CD8-positive, alpha-beta memory T cell (primary cell): ENCODE measurements at regions not wholly inside any gene's neighbourhood (a gene's known extent, or its start where the extent isn't known, plus 50 kb on each side); places are given as distances from the start of the nearest gene placed in this dataset.

Experiments used
- CTCF ChIA-PET: fragments of 350-600 bp; sonication (Branson Sonifier 250); formaldehyde crosslinking; loops from one replicate; lab custom pipeline; 2021; ENCODE audit warnings: antibody characterized with exemption; lab: Charles Lee
- POLR2A ChIA-PET: fragments of 350-600 bp; sonication (Branson Sonifier 250); formaldehyde crosslinking; loops from one replicate; lab custom pipeline; 2021; ENCODE audit warnings: antibody characterized with exemption; lab: Charles Lee
- DNase-seq, 5 donors: peaks; one replicate each; pipeline versions ENCODE4 v3.0.0 to v3.0.0-alpha.2; 2020 to 2022; ENCODE audit warnings: mixed read lengths in 1 of 5
- H3K27ac ChIP-seq: one replicate; pipeline ENCODE4 v1.7.0; 2013; ENCODE audit warnings: low read depth, mild to moderate bottlenecking, low read length, moderate library complexity
- H3K27me3 ChIP-seq: 2 replicates; pipeline ENCODE4 v1.7.0; 2013; ENCODE audit warnings: low read length, mild to moderate bottlenecking; ENCODE audit not compliant: insufficient read depth, poor library complexity, severe bottlenecking
- H3K36me3 ChIP-seq: 2 replicates; pipeline ENCODE4 v1.7.0; 2013; ENCODE audit warnings: mild to moderate bottlenecking, low read length, moderate library complexity; ENCODE audit not compliant: insufficient read depth
- H3K4me1 ChIP-seq: 2 replicates; pipeline ENCODE4 v1.7.0; 2013; ENCODE audit warnings: mild to moderate bottlenecking, low read length, moderate library complexity; ENCODE audit not compliant: insufficient read depth
- H3K4me3 ChIP-seq: 2 replicates; pipeline ENCODE4 v1.7.0; 2013; ENCODE audit warnings: mild to moderate bottlenecking, low read length
- H3K9me3 ChIP-seq: 2 replicates; pipeline ENCODE4 v1.7.0; 2013; ENCODE audit warnings: mild to moderate bottlenecking, low read length
- H3K27ac Mint-ChIP-seq, 8 donors: one replicate each; pipeline ENCODE4 v1.8.0; 2020 to 2021; ENCODE audit warnings: mixed read lengths in 8 of 8, mild to moderate bottlenecking in 6 of 8, inconsistent platforms in 3 of 8, moderate library complexity in 3 of 8
- H3K27me3 Mint-ChIP-seq, 2 donors: one replicate each; pipeline ENCODE4 v1.8.0; 2020 to 2021; ENCODE audit warnings: mixed read lengths in 2 of 2, mild to moderate bottlenecking in 1 of 2, moderate library complexity in 1 of 2
- H3K36me3 Mint-ChIP-seq, 3 donors: one replicate each; pipeline ENCODE4 v1.8.0; 2020 to 2021; ENCODE audit warnings: mixed read lengths in 3 of 3, inconsistent platforms in 1 of 3, mild to moderate bottlenecking in 1 of 3
- H3K4me1 Mint-ChIP-seq, 3 donors: one replicate each; pipeline ENCODE4 v1.8.0; 2020 to 2021; ENCODE audit warnings: mixed read lengths in 3 of 3, inconsistent platforms in 1 of 3, mild to moderate bottlenecking in 1 of 3
- H3K4me3 Mint-ChIP-seq, 7 donors: one replicate each; pipeline ENCODE4 v1.8.0; 2020 to 2021; ENCODE audit warnings: mixed read lengths in 7 of 7, mild to moderate bottlenecking in 6 of 7, moderate library complexity in 4 of 7, inconsistent platforms in 2 of 7
- H3K9me3 Mint-ChIP-seq, 5 donors: one replicate each; pipeline ENCODE4 v1.8.0; 2020 to 2022; ENCODE audit warnings: mixed read lengths in 5 of 5, mild to moderate bottlenecking in 3 of 5, moderate library complexity in 2 of 5, inconsistent platforms in 1 of 5

DNA sequence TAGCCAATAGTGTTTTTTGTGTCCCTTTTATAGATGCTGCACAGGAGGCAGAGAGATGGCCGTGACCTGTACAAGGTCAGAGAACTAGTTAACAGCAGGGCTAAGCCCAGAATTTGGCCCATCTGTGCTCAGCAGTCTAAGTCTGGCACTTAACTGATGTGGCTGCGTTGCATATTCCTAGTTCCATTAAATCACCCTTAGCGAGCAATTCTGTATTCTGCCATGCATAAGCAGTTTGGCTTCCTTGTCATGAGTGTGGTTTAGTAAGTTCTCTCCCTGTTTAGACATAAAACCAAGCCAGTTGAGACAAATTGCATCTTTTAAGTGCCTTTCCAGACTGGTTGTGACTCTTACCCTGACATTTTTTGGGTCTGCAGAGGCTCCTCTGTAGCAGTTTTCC is 230.6 kb upstream of the TENM4 start:
- Histone ChIP-seq H3K27ac (no peak overlapping the region), H3K36me3 (no peaks in the 10 kb centered on the region), H3K4me3 (no peak overlapping the region), H3K9me3 (no peaks in the 10 kb centered on the region), H3K27me3 (no peaks in the 10 kb centered on the region), H3K4me1 (no peaks in the 10 kb centered on the region)
- Mint-ChIP-seq H3K27ac (no peak overlapping the region), H3K4me3 (no peak overlapping the region), H3K36me3 (no peaks in the 10 kb centered on the region), H3K27me3 (peaks cover 0 to 2% of the 10 kb centered on the region in 2 donors), H3K9me3 (peaks cover 0 to 12% (median 3%) of the 10 kb centered on the region in 5 donors), H3K4me1 (no peaks in the 10 kb centered on the region)
- ChIA-PET CTCF (no interaction called here), POLR2A (no interaction called here)
- DNase-seq: no peak

DNA sequence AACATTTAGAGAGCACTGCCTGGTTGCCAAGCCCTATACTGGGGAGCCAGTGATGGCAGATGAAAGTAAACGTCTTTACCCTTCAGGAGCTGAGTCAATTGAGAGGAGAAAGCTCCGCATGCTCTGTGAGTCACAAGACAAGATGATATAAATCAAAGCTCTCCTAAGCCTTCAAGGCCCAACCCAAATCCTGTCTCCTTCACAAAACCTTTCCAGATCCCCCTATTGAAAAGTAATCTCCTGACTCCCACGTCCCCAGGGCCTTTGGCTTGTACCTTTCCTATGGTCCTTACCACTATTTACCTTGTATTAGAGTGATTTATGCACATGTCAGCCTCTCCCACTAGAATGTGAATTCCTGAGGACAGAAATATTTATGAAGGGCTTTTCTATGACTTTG is 230.1 kb upstream of the TENM4 start:
- no peak overlapping the region for H3K4me3 ChIP-seq
- ChIA-PET POLR2A (no interaction called here), CTCF (no interaction called here)
- Mint-ChIP-seq H3K27me3 (peaks cover 0 to 2% of the 10 kb centered on the region in 2 donors), H3K4me3 (no peak overlapping the region), H3K9me3 (peaks cover 0 to 14% (median 2%) of the 10 kb centered on the region in 5 donors), H3K4me1 (no peaks in the 10 kb centered on the region), H3K27ac (no peak overlapping the region), H3K36me3 (no peaks in the 10 kb centered on the region)
- no peaks in the 10 kb centered on the region for H3K36me3 ChIP-seq
- H3K4me1 ChIP-seq: no peaks in the 10 kb centered on the region
- no peaks in the 10 kb centered on the region for H3K9me3 ChIP-seq
- DNase-seq: no peak
- H3K27me3 ChIP-seq: no peaks in the 10 kb centered on the region
- H3K27ac ChIP-seq: no peak overlapping the region

DNA sequence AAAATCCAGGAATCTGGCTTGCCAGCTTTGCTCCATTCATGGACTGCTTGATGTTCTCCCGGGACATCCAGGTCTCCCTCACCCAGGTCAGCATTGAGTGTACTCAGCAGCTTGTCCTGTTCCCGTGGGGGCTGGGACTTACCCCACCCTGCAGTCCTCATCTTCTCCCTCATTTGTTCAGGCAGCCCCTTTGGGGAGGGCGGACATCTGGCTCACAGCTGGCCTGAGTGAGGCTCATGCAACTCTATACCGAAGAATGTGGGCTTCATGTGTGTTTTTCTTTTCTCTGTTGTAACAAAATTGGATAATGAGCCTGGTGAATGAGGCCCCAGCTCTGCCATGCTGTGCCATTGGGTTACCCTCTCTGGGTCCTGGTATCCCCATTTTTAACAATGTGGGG is 227.7 kb upstream of the TENM4 start:
- H3K9me3 ChIP-seq: no peaks in the 10 kb centered on the region
- Mint-ChIP-seq H3K9me3 (peaks cover 0 to 14% (median 2%) of the 10 kb centered on the region in 5 donors), H3K27me3 (peaks cover 0 to 2% of the 10 kb centered on the region in 2 donors), H3K36me3 (no peaks in the 10 kb centered on the region), H3K4me1 (no peaks in the 10 kb centered on the region), H3K27ac (no peak overlapping the region), H3K4me3 (no peak overlapping the region)
- no peaks in the 10 kb centered on the region for H3K4me1 ChIP-seq
- no peak overlapping the region for H3K27ac ChIP-seq
- ChIA-PET POLR2A (no interaction called here), CTCF (no interaction called here)
- no peak overlapping the region for H3K4me3 ChIP-seq
- H3K27me3 ChIP-seq: no peaks in the 10 kb centered on the region
- no peaks in the 10 kb centered on the region for H3K36me3 ChIP-seq
- DNase-seq: no peak

DNA sequence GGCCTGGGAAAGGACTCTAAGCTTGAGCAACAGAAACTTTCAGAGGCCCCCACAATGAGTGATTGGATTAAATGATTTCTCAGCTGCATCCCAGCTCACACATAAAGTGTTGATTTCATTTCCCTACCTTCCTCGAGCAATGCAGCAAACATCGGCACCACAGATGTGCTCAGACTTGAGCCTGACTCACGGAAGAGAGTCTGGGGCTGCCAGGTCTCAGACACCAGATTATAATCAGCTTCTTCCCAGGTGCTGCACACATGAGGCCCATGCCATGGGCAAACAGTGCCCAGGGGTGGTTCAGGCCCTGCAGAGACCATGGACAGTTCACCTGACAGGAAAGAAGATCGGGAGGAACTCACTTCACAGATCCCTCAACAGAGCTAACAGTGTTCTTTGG is 226.6 kb upstream of the TENM4 start:
- H3K27ac ChIP-seq: no peak overlapping the region
- H3K36me3 ChIP-seq: no peaks in the 10 kb centered on the region
- Mint-ChIP-seq H3K4me1 (no peaks in the 10 kb centered on the region), H3K36me3 (no peaks in the 10 kb centered on the region), H3K9me3 (peaks cover 0 to 10% (median 1%) of the 10 kb centered on the region in 5 donors), H3K27ac (no peak overlapping the region), H3K27me3 (peaks cover 0 to 2% of the 10 kb centered on the region in 2 donors), H3K4me3 (no peak overlapping the region)
- H3K9me3 ChIP-seq: no peaks in the 10 kb centered on the region
- DNase-seq: no peak
- H3K4me3 ChIP-seq: no peak overlapping the region
- H3K4me1 ChIP-seq: no peaks in the 10 kb centered on the region
- POLR2A ChIA-PET: no interaction called here
- H3K27me3 ChIP-seq: no peaks in the 10 kb centered on the region
- CTCF ChIA-PET: no interaction called here

DNA sequence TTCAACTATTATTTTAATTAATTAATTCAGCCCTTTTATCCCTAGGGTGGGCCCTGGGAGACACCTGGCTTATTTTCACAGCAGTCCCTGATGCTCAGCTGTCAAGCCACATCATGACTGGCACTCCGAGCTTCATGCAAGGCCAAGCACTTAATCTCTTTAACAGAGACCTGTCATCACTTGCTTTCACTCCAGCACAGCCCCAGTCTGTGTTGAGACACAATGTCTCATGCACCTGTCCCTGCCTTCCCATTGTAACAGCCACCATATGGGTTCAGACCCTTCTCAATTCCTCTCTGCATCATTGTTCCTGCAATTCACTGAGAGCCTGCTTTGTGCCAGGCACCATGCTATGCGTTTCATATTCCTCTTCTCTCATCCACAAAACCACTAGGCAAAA is 222.2 kb upstream of the TENM4 start:
- no peaks in the 10 kb centered on the region for H3K4me1 ChIP-seq
- POLR2A ChIA-PET: no interaction called here
- H3K36me3 ChIP-seq: no peaks in the 10 kb centered on the region
- H3K27me3 Mint-ChIP-seq: peaks cover 0 to 2% of the 10 kb centered on the region in 2 donors
- no peak overlapping the region for H3K4me3 Mint-ChIP-seq
- H3K36me3 Mint-ChIP-seq: no peaks in the 10 kb centered on the region
- no peak for DNase-seq
- H3K27ac Mint-ChIP-seq: no peak overlapping the region
- H3K27ac ChIP-seq: no peak overlapping the region
- no peaks in the 10 kb centered on the region for H3K27me3 ChIP-seq
- H3K9me3 ChIP-seq: no peaks in the 10 kb centered on the region
- CTCF ChIA-PET: interaction anchor here (0.7 kb wide), 1 partner anchor 890 kb away, joined by 3 read pairs; no protein-coding TSS in a partner anchor
- H3K4me3 ChIP-seq: no peak overlapping the region
- peaks cover 0 to 8% (median 3%) of the 10 kb centered on the region in 5 donors for H3K9me3 Mint-ChIP-seq
- H3K4me1 Mint-ChIP-seq: no peaks in the 10 kb centered on the region

DNA sequence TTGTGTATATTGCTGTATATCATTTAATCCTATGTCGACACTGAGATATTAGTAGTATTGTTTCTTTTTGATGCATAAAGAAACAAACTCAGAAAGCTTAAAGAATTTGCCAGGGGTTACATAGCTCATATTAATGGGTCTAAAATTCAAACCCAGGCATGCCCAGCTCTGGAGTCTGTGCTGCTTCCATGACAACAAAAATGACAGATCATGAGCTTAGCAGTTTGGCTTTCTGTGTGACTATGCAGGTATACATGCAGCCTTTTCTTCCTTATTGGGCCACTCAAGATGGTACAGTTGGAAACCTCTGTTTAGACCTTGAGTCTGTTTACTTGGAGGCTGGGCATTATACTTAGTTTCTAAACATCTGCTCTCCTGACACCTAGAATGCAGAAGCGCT is 220.5 kb upstream of the TENM4 start:
- ChIA-PET POLR2A (no interaction called here), CTCF (no interaction called here)
- Histone ChIP-seq H3K27me3 (no peaks in the 10 kb centered on the region), H3K4me1 (no peaks in the 10 kb centered on the region), H3K4me3 (no peak overlapping the region), H3K27ac (no peak overlapping the region), H3K9me3 (no peaks in the 10 kb centered on the region), H3K36me3 (no peaks in the 10 kb centered on the region)
- Mint-ChIP-seq H3K4me1 (no peaks in the 10 kb centered on the region), H3K27me3 (no peaks in the 10 kb centered on the region), H3K4me3 (no peak overlapping the region), H3K9me3 (peaks cover 0 to 9% (median 3%) of the 10 kb centered on the region in 5 donors), H3K27ac (no peak overlapping the region), H3K36me3 (no peaks in the 10 kb centered on the region)
- DNase-seq: no peak

DNA sequence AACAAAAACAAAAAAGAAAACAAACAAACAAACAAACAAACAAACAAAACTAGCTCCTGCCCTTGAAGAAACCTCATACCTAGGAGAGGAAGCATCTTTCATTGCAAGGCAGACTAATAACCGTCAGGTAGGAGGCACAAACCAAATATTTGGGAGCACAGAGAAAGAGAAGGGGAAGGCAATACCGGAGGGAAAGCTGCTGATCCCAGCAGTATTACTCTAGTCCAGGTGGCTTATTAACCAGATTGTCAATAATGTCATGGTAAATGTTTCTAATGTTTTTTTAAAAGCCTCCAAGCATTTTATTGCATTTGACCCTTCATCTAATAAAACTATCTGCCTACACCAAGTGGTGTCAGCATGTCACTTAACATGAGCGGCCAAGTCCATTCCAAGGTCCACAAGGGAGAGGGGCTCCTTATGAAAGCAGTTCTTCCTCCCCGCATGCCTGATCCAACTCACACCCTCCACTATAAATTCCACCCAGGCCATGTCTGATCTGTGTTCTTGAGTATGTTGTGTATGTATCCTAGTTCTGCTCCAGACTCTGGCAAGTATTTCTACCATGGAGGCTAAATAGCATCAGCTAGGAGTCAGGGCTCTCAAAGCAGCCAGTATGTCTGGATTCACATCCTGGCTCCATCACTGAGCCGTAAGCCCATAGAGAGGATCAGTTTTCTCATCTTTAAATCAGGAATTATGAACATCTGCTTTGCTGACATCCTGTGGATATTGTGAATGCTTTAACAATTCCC is 208.1 kb upstream of the TENM4 start:
- Histone ChIP-seq H3K27me3 (no peaks in the 10 kb centered on the region), H3K4me1 (no peaks in the 10 kb centered on the region), H3K27ac (no peak overlapping the region), H3K4me3 (no peak overlapping the region), H3K9me3 (no peaks in the 10 kb centered on the region), H3K36me3 (no peaks in the 10 kb centered on the region)
- Mint-ChIP-seq H3K36me3 (no peaks in the 10 kb centered on the region), H3K4me1 (no peaks in the 10 kb centered on the region), H3K4me3 (no peak overlapping the region), H3K27ac (no peak overlapping the region), H3K9me3 (peaks cover 0 to 14% (median 9%) of the 10 kb centered on the region in 5 donors), H3K27me3 (no peaks in the 10 kb centered on the region)
- POLR2A ChIA-PET: no interaction called here
- CTCF ChIA-PET: no interaction called here
- DNase-seq: no peak

DNA sequence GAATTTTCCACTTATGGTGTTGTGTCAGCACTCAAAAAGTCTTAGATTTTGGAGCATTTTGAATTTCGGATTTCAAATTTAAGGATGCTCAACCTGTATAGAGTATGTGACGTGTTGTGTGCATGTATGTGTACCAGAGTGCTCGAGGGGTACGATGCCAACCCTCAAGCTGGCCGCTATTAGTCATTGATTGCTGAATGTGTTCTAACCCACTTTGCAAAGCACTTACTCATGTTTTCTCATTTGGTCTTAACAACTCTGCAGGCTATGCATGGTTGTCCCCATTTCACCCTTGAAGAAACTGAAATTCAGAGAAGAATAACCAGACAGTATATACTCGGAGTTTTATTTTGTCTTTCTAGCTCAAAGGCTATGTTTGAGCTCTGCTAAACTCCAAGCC is 196.4 kb upstream of the TENM4 start:
- Mint-ChIP-seq H3K27ac (no peak overlapping the region), H3K4me3 (no peak overlapping the region), H3K36me3 (no peaks in the 10 kb centered on the region), H3K4me1 (no peaks in the 10 kb centered on the region), H3K9me3 (peaks cover 0 to 10% (median 3%) of the 10 kb centered on the region in 5 donors), H3K27me3 (no peaks in the 10 kb centered on the region)
- Histone ChIP-seq H3K36me3 (no peaks in the 10 kb centered on the region), H3K27me3 (no peaks in the 10 kb centered on the region), H3K9me3 (no peaks in the 10 kb centered on the region), H3K4me3 (no peak overlapping the region), H3K4me1 (no peaks in the 10 kb centered on the region), H3K27ac (no peak overlapping the region)
- ChIA-PET POLR2A (no interaction called here), CTCF (no interaction called here)
- no peak for DNase-seq
